Transverse colon (tissue), 4 donors: ENCODE measurements at regions not wholly inside any gene's neighbourhood (a gene's known extent, or its start where the extent isn't known, plus 50 kb on each side); places are given as distances from the start of the nearest gene placed in this dataset.

ENCODE experiments used
- DNase-seq: peaks from one replicate; pipeline ENCODE4 v3.0.0-alpha.2; 2019
- H3K27ac ChIP-seq, 4 donors: fragments of 200-600 bp; sonication (generic); 2 replicates each; pipeline ENCODE4 v1.5.1; 2016 to 2018; ENCODE audit warnings: inconsistent platforms in 4 of 4
- H3K27me3 ChIP-seq: fragments of 200-600 bp; sonication (generic); 2 replicates; pipeline ENCODE4 v1.5.1; 2017; ENCODE audit warnings: inconsistent platforms
- H3K36me3 ChIP-seq, 4 donors: fragments of 200-600 bp; sonication (generic); 2 replicates each; pipeline ENCODE4 v1.5.1; 2017 to 2019; ENCODE audit warnings: inconsistent platforms in 4 of 4
- H3K4me1 ChIP-seq, 4 donors: fragments of 200-600 bp; sonication (generic); 2 replicates each; pipeline ENCODE4 v1.5.1; 2017 to 2020; ENCODE audit warnings: inconsistent platforms in 4 of 4
- H3K4me3 ChIP-seq, 4 donors: fragments of 200-600 bp; sonication (generic); 1 replicate in 1 of 4; 2 replicates in 3 of 4; pipeline versions ENCODE4 v1.5.1 to v1.6.1; 2017 to 2019; ENCODE audit warnings: inconsistent platforms in 4 of 4
- H3K9me3 ChIP-seq, 2 donors: fragments of 200-600 bp; sonication (generic); 2 replicates each; pipeline ENCODE4 v1.5.1; 2017 to 2019; ENCODE audit warnings: inconsistent platforms in 2 of 2
- EP300 ChIP-seq: sonication (generic); formaldehyde crosslinking; IDR thresholded peaks from one replicate; pipeline ENCODE4 v1.6.1; 2017; ENCODE audit warnings: antibody characterized with exemption, low read depth
- POLR2A ChIP-seq: fragments of 450-650 bp; IDR thresholded peaks from one replicate; pipeline ENCODE4 v1.6.1; 2016; ENCODE audit warnings: antibody characterized with exemption, mild to moderate bottlenecking, moderate library complexity
- POLR2AphosphoS5 ChIP-seq, 3 donors: sonication (generic); formaldehyde crosslinking; IDR thresholded peaks; one replicate each; pipeline ENCODE4 v1.6.1; 2016; ENCODE audit warnings: antibody characterized with exemption in 3 of 3
- WGBS, 2 donors: methylation state at CpG; one replicate each; pipeline ENCODE4 v1.1.5; 2018; ENCODE audit warnings: low coverage in 1 of 2; 5-methylcytosine and 5-hydroxymethylcytosine counted together
- in situ Hi-C, 4 donors: fragments of 200-750 bp; cut with MboI; loops; one replicate each; pipeline versions ENCODE4 v1.15.0 to v1.15.1; 2017; ENCODE audit warnings: low sequenced_read_pairs in 3 of 4, low pct_ligation_motif_present in 1 of 4, low pct_unique_long_range_greater_than_20kb in 1 of 4
- intact Hi-C: fragments of 100-400 bp; cut with DNase I; formaldehyde crosslinking; loops from one replicate; pipeline ENCODE4 v1.15.1; 2023; ENCODE audit warnings: low total_unique reads
- TF ChIP-seq, protein P1 (sequence below), 5 experiments: fragments of 200-600 bp in 3 of 5; fragments of 450-650 bp in 2 of 5; sonication (generic) in 3 of 5; IDR thresholded peaks; 1 replicate in 2 of 5; 2 replicates in 3 of 5; pipeline ENCODE4 v1.5.1; 2016 to 2017; ENCODE audit warnings: antibody characterized with exemption in 5 of 5, inconsistent platforms in 3 of 5, mild to moderate bottlenecking in 2 of 5, moderate library complexity in 1 of 5

DNA sequence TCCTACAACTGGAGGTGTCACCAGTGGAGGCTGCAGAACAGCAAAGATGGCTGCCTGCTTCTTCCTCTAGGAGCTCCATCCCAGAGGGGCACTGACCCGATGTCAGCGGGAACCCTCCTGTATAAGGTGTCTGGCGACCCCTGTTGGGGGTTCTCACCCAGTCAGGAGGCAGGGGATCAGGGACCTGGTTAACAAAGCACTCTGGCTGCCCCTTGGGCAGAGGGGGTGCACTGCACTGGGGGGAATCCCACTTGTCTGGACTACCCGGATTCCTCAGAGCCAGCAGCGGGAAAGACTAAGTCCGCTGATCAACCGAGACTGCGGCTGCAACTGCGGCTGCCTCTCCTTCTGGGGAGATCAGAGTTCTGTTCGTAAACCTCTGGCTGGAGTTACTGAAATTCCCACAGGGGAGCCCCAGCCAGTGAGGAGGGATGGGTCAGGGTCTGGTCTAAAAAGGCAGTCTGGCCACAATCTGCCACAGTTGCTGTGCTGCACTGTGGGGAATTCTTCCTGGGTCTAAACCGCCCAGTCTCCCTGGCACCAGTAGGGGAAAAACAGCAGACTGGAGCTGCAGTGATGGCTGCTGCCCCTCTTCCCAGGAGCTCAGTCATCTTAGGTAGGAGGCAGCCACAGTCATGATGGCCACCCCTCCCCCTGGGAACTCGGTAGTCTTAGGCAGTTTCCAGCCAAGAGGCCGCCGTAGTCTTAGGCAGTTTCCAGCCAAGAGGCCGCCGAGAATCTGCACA is 213.4 kb downstream of the CYB561 start:
- no peaks in the 10 kb centered on the region for H3K36me3 ChIP-seq
- no peaks in the 10 kb centered on the region for H3K27me3 ChIP-seq
- H3K4me1 ChIP-seq: no peaks in the 10 kb centered on the region
- H3K27ac ChIP-seq: no peak overlapping the region
- H3K4me3 ChIP-seq: no peak overlapping the region
- no peak for TF ChIP-seq POLR2A
- no peak for TF ChIP-seq EP300
- no peak for TF ChIP-seq POLR2AphosphoS5 (IDR thresholded peaks at IDR 0.05)
- TF ChIP-seq, protein P1, sequence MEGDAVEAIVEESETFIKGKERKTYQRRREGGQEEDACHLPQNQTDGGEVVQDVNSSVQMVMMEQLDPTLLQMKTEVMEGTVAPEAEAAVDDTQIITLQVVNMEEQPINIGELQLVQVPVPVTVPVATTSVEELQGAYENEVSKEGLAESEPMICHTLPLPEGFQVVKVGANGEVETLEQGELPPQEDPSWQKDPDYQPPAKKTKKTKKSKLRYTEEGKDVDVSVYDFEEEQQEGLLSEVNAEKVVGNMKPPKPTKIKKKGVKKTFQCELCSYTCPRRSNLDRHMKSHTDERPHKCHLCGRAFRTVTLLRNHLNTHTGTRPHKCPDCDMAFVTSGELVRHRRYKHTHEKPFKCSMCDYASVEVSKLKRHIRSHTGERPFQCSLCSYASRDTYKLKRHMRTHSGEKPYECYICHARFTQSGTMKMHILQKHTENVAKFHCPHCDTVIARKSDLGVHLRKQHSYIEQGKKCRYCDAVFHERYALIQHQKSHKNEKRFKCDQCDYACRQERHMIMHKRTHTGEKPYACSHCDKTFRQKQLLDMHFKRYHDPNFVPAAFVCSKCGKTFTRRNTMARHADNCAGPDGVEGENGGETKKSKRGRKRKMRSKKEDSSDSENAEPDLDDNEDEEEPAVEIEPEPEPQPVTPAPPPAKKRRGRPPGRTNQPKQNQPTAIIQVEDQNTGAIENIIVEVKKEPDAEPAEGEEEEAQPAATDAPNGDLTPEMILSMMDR (IDR thresholded peaks at IDR 0.05): no peak
- in situ Hi-C loops: no loop called here
- 97% methylated on average over 16 of the region's 16 CpGs; no CpG with 5 or more reads in 1 of the 2 donors for WGBS, 2 donors
- H3K9me3 ChIP-seq: no peaks in the 10 kb centered on the region
- no peak for DNase-seq
- intact Hi-C loops: no loop called here

DNA sequence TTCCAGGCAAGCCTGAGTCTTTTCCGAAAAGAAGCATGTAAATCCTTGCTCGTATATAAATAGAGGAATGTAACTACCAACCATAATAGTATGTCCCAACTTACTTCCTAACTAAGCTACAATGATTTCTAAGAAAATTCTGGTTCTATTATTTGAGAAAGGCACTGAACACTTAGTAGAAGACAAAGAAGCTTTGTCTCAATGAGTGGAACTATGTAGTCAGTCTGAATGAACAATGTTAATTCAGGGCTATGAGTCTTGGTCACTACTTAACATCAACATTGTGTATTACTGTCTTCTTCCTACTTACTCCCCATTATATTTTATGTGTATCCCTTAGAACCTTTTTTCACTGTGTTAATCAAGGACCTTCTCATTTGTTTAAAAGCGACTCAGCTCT is 206.0 kb downstream of the CYB561 start:
- TF ChIP-seq, protein P1 (IDR thresholded peaks at IDR 0.05): no peak
- TF ChIP-seq EP300: no peak
- TF ChIP-seq POLR2AphosphoS5 (IDR thresholded peaks at IDR 0.05): no peak
- no peak for TF ChIP-seq POLR2A
- in situ Hi-C loops (no loop called here), intact Hi-C loops (no loop called here)
- H3K4me3 ChIP-seq: no peak overlapping the region
- no peaks in the 10 kb centered on the region for H3K36me3 ChIP-seq
- no peak for DNase-seq
- no peaks in the 10 kb centered on the region for H3K27me3 ChIP-seq
- WGBS, 2 donors: 82 to 93% methylated on average over 3 of the region's 3 CpGs
- H3K4me1 ChIP-seq: no peaks in the 10 kb centered on the region
- peaks cover 0 to 7% of the 10 kb centered on the region in 2 donors for H3K9me3 ChIP-seq
- H3K27ac ChIP-seq: no peak overlapping the region

DNA sequence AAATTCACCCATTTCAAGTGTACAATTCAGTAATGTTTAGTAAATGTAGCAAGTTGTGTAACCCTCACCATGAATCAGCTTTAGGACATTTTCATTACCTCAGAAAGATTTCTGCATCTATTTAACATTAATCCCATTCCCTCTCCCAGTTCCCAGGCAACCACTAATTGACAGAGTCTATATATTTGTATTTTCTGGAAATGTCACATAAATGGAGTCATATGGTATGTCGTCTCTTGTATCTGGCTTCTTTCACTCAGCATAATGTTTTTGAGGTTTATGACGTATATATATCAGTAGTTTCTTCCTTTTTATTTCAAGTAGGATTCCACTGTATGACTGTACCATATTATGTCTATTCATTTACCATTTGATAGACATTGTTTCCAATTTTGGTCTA is 199.8 kb downstream of the CYB561 start:
- no peaks in the 10 kb centered on the region for H3K27me3 ChIP-seq
- peaks cover 0 to 7% of the 10 kb centered on the region in 2 donors for H3K9me3 ChIP-seq
- H3K27ac ChIP-seq: no peak overlapping the region
- no peaks in the 10 kb centered on the region for H3K36me3 ChIP-seq
- WGBS, 2 donors: 83 to 93% methylated on average over 2 of the region's 2 CpGs
- TF ChIP-seq, protein P1 (IDR thresholded peaks at IDR 0.05): no peak
- DNase-seq: no peak
- H3K4me3 ChIP-seq: no peak overlapping the region
- intact Hi-C loops: no loop called here
- peaks cover 0 to 7% (median 0%) of the 10 kb centered on the region in 4 donors for H3K4me1 ChIP-seq
- in situ Hi-C loops: no loop called here

DNA sequence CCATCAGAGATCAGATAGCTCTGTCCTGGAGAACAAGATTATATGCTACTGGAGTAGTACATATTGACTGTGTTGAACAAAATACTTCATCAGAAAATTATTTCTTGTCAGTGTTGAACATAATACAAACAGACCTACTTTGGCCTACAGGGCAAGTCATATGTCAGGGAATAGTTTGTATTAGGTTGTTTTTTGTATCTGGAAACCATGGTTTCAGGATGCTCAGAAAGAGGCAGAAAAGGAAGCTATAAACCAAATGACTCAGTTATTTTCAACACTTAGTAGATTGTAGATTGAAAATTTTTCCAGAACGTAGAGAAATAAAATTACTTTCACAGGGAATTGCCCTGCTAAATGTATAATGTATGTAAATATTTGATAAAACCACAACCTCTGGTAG is 198.4 kb downstream of the CYB561 start:
- Histone ChIP-seq H3K4me1 (peaks cover 0 to 7% (median 0%) of the 10 kb centered on the region in 4 donors), H3K36me3 (no peaks in the 10 kb centered on the region), H3K27ac (no peak overlapping the region), H3K9me3 (peaks cover 0 to 7% of the 10 kb centered on the region in 2 donors), H3K27me3 (no peaks in the 10 kb centered on the region), H3K4me3 (no peak overlapping the region)
- intact Hi-C loops: no loop called here
- TF ChIP-seq, protein P1 (IDR thresholded peaks at IDR 0.05): no peak
- no peak for TF ChIP-seq EP300
- no peak for TF ChIP-seq POLR2A
- no peak for TF ChIP-seq POLR2AphosphoS5 (IDR thresholded peaks at IDR 0.05)
- in situ Hi-C loops: no loop called here
- DNase-seq: no peak
- WGBS, 2 donors: 66 to 83% methylated on average over 1 of the region's 1 CpG
